Vagina (tissue), 2 donors: ENCODE measurements at regions not wholly inside any gene's neighbourhood (a gene's known extent, or its start where the extent isn't known, plus 50 kb on each side); places are given as distances from the start of the nearest gene placed in this dataset.

Experiments
- CTCF ChIP-seq, 3 experiments: fragments of 450-650 bp in 2 of 3; fragments of 200-600 bp in 1 of 3; sonication (generic) in 1 of 3; IDR thresholded peaks; one replicate each; pipeline ENCODE4 v1.5.1; 2017 to 2019; ENCODE audit warnings: antibody characterized with exemption in 3 of 3, mild to moderate bottlenecking in 2 of 3, moderate library complexity in 2 of 3
- POLR2A ChIP-seq, 2 donors: fragments of 450-650 bp; IDR thresholded peaks; one replicate each; pipeline ENCODE4 v1.6.1; 2017; ENCODE audit warnings: antibody characterized with exemption in 2 of 2, mild to moderate bottlenecking in 2 of 2, moderate library complexity in 2 of 2

- no peak for TF ChIP-seq POLR2A (IDR thresholded peaks at IDR 0.05)
- no peak for TF ChIP-seq CTCF (IDR thresholded peaks at IDR 0.05)
Measured at GRCh38 chr12:33825442-33825841, 196.9 kb upstream of the ALG10 start.
